ENCODE measurements at regions not wholly inside any gene's neighbourhood (a gene's known extent, or its start where the extent isn't known, plus 50 kb on each side); places are given as distances from the start of the nearest gene placed in this dataset.

- peaks cover 63% of the 10 kb centered on the region for H3K9me3 Mint-ChIP-seq
- H3K36me3 Mint-ChIP-seq (ENCODE audit: low read depth), result no peaks in the 10 kb centered on the region
- DNase-seq, result no peak
- no peak overlapping the region for H3K4me3 Mint-ChIP-seq
- no peak for TF ChIP-seq CTCF (IDR thresholded peaks at IDR 0.05)
- no peaks in the 10 kb centered on the region; the same call in 1 of the 2 replicates for H3K27me3 Mint-ChIP-seq (ENCODE audit: insufficient read depth)
- H3K27ac Mint-ChIP-seq, result no peak overlapping the region
- no peaks in the 10 kb centered on the region for H3K4me1 Mint-ChIP-seq (ENCODE audit: low read depth)
These were observed 402.1 kb upstream of the CNTN6 start for GRCh38 chr3:690770-691169.

GRCh38 chr3:700514-700913 is 392.3 kb upstream of the CNTN6 start:
- Mint-ChIP-seq H3K27ac (no peak overlapping the region), H3K9me3 (peaks cover 71% of the 10 kb centered on the region), H3K4me3 (no peak overlapping the region), H3K27me3 (ENCODE audit: insufficient read depth) (no peaks in the 10 kb centered on the region), H3K4me1 (ENCODE audit: low read depth) (no peaks in the 10 kb centered on the region), H3K36me3 (ENCODE audit: low read depth) (peaks cover 5% of the 10 kb centered on the region; the same call in 1 of the 2 replicates)
- TF ChIP-seq CTCF (IDR thresholded peaks at IDR 0.05), result no peak
- DNase-seq, result no peak

DNA sequence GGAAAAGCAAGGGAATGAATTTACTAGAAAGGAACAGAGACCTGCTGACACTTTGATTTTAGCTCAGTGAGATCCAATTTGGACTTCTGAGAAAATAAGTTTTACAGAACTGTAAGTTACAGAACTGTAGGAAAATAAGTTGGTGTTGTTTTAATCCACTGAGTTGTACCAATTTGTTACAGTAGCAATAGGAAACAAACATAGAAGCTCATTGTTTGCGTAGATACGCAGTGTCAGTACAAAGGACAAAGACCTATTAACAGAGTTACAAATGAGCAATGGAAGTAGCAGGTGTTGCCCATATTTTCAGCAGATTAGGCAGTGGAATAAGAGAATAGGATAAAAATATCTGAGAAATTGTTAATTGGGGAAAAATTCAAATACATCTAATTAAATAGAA is 385.8 kb upstream of the CNTN6 start:
- Mint-ChIP-seq H3K4me3 (no peak overlapping the region), H3K27me3 (ENCODE audit: insufficient read depth) (no peaks in the 10 kb centered on the region), H3K4me1 (ENCODE audit: low read depth) (no peaks in the 10 kb centered on the region), H3K36me3 (ENCODE audit: low read depth) (peaks cover under 1% of the 10 kb centered on the region; the same call in 1 of the 2 replicates), H3K27ac (no peak overlapping the region), H3K9me3 (peaks cover 71% of the 10 kb centered on the region)
- DNase-seq, result no peak
- TF ChIP-seq CTCF (IDR thresholded peaks at IDR 0.05), result no peak

- H3K9me3 Mint-ChIP-seq, result peaks cover 56% of the 10 kb centered on the region
- no peaks in the 10 kb centered on the region for H3K27me3 Mint-ChIP-seq (ENCODE audit: insufficient read depth)
- no peak overlapping the region for H3K27ac Mint-ChIP-seq
- H3K4me3 Mint-ChIP-seq, result no peak overlapping the region
- DNase-seq, result no peak
- no peak for TF ChIP-seq CTCF (IDR thresholded peaks at IDR 0.05)
- no peaks in the 10 kb centered on the region for H3K36me3 Mint-ChIP-seq (ENCODE audit: low read depth)
- H3K4me1 Mint-ChIP-seq (ENCODE audit: low read depth), result no peaks in the 10 kb centered on the region
These were observed 379.7 kb upstream of the CNTN6 start for GRCh38 chr3:713006-713621.

DNA sequence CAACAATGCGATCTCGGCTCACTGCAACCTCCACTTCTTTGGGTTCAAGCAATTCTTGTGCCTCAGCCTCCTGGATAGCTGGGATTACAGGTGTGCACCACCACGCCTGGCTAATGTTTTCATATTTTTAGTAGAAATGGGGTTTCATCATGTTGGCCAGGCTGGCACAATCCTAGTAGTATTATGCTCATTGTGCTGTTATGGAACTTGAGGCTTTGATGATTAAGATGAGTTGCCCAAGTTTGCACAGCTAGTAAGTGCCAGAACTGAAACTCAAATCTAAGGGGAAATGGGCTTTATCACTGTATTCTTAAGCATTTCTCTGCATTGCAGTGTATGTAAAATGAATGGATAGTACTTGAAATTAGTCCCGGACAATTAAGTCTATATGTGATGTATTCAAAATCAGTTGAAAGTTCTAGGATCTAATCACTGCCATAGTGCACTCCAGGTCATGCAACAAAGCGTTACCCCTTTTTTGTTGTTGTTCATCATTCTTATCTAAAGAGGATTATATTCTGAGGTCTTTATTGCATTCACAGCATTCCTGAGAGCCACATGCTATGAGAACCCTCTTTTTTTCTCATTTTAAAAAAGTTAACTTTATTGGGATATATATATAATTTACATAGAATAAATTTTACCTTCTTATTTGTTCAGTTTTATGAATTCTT is 378.7 kb upstream of the CNTN6 start:
- H3K4me1 Mint-ChIP-seq (ENCODE audit: low read depth), result no peaks in the 10 kb centered on the region
- H3K4me3 Mint-ChIP-seq, result no peak overlapping the region
- no peaks in the 10 kb centered on the region for H3K36me3 Mint-ChIP-seq (ENCODE audit: low read depth)
- no peak for DNase-seq
- peaks cover 55% of the 10 kb centered on the region for H3K9me3 Mint-ChIP-seq
- H3K27me3 Mint-ChIP-seq (ENCODE audit: insufficient read depth), result no peaks in the 10 kb centered on the region
- no peak for TF ChIP-seq CTCF (IDR thresholded peaks at IDR 0.05)
- H3K27ac Mint-ChIP-seq, result no peak overlapping the region

Measured in HFFc6 (cell line).